ENCODE measurements at regions not wholly inside any gene's neighbourhood (a gene's known extent, or its start where the extent isn't known, plus 50 kb on each side); places are given as distances from the start of the nearest gene placed in this dataset.

- no peak for TF ChIP-seq CTCF (IDR thresholded peaks at IDR 0.05)
- no peak for TF ChIP-seq POLR2A (IDR thresholded peaks at IDR 0.05)
Observed at GRCh38 chr6:119985952-119986736, 636.6 kb upstream of the MAN1A1 start.

Measured in heart left ventricle (tissue), 13 donors.